ENCODE measurements at regions not wholly inside any gene's neighbourhood (a gene's known extent, or its start where the extent isn't known, plus 50 kb on each side); places are given as distances from the start of the nearest gene placed in this dataset.

DNA sequence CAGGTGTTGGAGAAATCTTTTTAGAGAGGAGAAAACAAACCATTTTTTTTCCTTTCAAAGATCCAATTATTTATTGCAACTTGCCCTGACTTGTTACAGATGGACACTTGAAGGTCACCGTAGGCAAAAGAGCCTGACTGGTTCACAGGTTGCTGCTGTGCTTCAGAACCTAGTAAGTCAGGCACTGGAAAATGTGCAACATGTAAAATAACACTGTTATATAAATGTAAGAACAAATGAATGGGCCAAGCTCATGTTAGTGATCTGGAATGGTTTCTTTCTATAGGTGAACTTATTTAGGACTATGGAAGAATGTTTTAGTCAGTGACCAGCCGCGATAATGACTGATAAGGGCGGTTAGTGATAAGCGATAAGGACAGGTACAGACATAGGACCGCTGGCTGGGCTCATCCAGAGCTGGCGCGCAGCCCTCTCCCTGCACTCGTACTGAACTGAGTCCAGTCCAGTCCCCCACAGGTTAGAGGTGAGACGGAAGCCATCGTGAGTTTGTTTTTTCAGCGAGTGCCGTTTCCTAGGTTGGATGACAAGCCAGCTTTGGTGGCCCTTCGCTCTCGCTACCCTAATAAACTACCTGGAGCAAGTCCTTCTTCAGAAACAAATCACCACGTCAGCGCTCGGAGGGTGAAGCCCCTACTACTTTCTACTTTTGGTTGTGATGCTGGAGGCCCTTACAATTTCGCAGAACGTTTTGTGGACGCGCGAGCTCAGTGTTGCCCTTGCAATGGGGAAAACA is 94.4 kb upstream of the PRDM1 start:
- DNase-seq (ENCODE audit: low read depth), result peak; percentile 26

DNA sequence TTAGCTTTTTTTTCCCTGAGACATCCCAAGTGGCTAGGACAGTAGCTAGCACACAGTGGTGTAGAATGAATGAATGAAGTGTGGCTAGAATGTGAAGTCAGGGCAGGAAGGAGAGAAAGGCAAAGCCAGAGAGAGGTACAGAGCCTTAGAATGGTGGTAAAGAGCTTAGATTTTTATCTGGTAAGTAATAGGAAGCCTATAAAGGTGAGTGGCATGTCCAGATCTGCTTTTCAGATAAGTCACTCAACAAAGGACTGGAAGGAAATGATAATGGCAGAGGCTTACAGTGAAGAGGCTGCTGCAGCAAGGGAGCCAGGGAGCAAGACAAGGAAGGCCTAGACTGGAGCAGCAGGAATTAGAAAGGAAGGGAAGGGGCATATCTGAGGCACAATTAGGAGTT is 96.0 kb upstream of the PRDM1 start:
- peak; percentile 16 for DNase-seq (ENCODE audit: low read depth)

DNA sequence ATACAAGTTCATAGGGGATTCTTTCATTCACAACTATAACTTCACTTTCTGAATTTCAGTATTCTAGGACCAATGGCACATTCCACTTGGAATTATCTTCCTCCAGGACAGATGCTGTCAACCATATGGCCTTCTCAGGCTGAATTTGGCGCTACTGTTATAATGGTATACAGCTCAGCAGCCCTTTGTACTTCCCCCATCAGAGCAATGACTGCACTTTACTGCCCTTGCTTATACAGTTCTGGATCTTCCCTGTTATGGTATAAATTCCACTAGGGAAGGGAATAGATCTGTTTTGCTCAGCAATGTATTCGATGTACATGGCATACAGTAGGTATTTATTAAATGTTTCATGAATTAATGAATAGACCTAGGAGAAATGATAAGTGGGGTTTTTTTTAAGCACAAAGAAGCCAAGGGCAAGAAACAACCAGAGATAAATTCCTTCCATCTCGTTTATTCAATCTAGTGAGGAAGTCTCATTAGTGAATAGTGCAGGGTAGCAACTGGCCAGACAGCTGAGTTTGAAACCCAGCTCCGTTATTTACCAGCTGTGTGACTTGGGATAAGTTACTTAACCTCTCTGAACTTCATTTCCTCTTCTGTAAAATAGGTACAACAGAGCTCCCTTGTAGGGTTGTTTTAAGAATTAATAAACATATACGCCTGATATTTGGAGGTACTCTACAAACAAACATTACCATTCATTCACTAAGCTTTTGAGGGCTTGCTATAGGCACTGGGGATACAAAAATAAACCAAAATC is 97.1 kb upstream of the PRDM1 start:
- DNase-seq (ENCODE audit: low read depth), result no peak

DNA sequence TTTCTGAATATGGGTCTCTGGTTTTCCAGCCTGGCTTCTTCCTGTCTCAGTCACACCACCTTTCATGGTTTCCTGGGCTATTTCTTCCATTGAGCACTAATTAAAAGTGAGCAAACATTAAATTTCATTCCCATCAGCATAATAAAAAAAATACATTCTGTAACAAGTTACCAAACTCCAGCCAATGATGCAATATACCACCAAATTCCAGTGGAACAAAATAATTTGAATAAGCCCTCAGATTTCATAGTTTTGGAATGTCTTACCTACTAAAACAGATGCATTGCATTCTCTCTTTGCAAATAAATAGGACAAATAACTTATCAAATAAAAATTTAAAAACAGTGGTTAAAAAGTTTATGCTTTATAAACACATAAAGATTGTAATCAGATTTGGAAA is 97.8 kb upstream of the PRDM1 start:
- DNase-seq (ENCODE audit: low read depth), result peak; percentile 7

DNA sequence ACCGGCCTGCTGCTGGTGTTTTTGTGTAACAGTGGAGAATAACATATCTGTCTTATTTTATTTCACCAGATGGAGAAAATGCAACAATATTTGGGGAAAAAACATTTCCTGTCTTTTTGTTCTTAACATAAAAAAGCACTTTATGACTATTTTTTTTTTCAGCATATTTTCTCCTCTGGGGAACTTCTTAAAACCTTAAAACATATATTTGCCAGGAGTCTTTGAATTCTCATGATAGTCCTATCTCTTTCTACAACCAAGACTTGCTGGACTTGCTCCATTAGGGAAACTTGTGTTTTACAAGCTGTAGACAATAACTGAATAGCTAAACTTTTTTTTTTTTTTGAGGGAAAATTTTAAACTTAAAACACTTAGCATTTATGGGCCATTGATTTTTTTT is 98.6 kb upstream of the PRDM1 start:
- no peak for DNase-seq (ENCODE audit: low read depth)

DNA sequence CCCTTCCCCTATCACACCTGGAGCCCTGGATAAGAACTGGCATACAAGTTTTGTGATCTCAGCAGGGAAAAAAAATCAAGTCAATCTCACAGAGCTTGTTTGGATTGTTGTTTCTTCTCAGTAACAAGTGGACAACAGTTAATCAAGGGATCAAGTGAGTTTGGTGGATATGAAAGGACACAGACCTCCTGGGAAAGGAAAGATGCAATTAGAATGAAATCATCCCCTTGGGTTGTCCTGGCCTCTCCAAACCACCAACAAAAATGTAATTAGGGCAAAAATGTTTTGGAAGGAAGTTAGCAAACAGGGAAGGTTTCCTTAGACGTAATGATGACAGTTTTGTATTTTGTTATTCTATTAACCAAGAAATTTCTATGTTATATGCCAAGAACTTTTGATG is 99.1 kb upstream of the PRDM1 start:
- peak; percentile 44 for DNase-seq (ENCODE audit: low read depth)

DNA sequence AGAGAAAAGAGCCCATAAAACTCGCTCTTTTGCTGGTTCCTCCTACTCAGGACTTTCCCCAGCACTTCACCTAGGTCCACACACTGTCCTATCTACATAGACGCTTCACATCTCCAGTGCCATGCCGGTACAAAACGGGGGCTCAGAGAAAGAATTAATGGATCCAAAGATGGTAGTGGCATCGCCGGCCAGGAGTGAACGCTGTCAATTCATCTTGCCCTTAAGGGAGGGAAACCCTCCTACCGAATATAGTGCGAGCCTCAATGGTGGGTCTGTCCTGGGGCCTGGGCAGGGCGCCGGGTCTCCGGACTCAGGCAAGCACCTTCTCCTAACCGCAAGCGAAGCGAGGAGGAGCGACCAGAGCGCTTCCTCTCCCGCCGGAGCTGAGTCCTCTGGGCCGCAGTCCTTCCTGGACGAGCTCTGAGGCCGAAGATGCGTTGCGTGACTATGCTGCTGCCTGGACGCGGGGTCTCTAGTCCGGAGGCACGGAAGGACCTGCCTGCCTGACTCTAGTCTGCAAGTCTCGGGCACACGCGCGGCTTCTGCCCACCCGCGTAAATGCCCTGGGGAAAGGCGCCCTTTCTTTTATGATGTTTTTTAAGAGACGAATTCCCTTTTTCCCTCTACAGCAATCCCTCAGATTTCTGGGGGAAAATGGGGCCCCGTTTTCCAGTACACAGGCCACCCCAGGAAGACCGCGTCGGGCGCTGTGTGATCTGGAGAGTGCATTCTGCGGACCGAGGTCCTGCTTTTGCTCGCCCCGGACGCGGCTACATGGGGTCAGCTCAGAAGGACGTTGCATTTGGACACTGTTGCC is 100.1 kb upstream of the PRDM1 start:
- peak; percentile 43 for DNase-seq (ENCODE audit: low read depth)

DNA sequence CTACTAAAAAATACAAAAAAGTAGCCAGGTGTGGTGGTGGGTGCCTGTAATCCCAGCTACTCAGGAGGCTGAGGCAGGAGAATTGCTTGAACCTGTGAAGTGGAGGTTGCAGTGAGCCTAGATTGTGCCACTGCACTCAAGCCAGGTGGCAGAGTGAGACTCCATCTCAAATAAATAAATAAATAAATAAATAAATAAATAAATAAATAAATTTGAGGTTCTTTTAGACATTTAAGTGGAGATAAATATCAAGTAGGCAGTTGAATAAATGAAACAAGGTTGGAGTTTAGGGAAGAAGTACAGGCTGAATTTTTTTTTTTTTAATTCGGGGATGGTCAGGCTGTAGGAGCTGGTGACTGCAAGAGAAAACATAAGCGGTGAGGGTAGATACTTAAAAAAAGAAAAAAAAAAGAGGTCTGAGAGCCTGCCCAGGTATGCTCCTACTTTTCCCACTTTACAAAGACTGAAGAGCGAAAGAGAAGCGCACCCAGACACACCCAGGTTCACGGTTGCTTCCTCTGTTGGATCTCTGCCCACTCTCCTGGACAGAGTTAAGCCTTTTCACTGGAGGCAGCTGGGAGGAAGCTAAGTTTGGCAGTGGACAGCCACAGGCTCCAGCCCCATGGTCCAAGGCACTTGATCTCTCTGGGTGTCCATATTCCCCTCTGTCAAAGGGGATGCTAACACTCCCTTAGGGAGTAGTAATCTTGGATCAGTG is 100.9 kb upstream of the PRDM1 start:
- DNase-seq (ENCODE audit: low read depth), result peak; percentile 45

DNA sequence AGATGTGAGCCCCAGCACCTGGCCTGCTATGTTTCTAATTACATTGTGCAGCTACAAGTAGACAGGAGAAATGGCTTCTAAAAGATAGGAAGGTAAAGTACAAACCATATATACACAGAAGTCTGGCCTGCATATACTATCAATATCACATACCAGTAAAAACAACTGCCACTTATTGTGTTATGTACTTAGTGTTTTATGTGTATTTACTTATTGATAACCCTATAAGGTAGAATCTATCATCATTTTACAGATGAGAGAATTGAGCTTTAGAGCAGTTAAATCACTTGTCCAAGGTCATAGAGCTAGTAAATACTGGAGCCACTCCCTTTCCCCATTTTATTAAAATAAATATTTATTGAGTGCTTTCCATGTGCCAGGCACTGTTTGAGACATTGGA is 102.4 kb upstream of the PRDM1 start:
- no peak for DNase-seq (ENCODE audit: low read depth)

DNA sequence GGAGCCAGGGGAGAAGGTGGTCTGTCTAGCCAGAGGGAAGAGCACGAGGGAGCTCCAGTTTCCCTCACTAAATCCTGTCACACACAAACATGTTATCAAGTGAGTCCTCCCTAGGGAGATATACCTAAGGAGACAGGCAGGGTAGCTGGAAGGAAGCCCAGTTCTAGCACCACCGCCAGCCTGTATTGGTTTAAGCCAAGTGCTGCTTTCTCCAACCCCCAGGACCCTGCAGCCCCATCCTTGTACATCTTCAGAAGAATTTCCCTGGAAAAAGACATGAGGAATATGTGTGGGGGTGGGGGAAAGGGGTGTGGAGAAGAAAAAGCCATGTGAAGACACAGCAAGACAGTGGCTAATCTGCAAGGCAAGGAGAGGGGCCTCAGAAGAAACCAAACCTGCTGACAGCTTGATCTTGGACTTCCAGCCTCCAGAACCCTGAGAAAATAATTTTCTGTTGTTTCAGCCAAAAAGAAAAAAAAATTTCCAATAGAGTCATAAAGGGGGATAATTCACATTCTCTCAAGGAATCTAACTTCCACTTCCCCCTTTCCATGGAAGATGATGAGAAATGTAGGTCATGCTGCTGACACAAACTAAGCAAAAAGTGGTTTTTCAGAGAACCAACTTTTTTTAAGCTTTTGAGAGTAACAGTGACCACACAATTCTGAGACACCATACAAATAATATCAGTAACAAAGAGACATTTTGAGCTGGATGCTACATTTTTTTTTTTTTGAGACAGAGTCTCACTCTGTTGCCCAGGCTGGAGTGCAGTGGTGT is 103.2 kb upstream of the PRDM1 start:
- no peak for DNase-seq (ENCODE audit: low read depth)

DNA sequence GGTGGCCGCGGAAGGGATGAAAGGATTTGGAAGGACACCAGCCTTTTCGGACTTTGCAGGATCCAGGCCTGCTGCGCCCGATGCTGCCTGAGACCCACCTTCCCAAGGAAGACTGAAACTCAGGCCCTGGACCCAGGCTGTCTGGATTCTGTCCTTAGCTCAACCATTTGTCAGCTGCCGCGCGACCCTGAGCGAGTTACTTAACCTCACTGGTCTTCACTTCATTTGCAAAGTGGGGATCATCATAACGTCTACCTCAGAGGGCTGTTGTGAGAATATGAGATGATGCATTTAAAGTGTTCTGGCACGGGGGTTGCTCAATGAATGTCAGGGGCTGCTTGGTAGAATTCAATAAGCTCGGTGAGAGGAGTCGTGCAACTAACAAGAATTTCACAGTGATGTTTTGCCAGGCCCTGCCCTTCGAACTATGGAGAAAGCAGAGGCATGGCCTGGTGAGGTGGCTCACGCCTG is 104.2 kb upstream of the PRDM1 start:
- DNase-seq (ENCODE audit: low read depth), result no peak

DNA sequence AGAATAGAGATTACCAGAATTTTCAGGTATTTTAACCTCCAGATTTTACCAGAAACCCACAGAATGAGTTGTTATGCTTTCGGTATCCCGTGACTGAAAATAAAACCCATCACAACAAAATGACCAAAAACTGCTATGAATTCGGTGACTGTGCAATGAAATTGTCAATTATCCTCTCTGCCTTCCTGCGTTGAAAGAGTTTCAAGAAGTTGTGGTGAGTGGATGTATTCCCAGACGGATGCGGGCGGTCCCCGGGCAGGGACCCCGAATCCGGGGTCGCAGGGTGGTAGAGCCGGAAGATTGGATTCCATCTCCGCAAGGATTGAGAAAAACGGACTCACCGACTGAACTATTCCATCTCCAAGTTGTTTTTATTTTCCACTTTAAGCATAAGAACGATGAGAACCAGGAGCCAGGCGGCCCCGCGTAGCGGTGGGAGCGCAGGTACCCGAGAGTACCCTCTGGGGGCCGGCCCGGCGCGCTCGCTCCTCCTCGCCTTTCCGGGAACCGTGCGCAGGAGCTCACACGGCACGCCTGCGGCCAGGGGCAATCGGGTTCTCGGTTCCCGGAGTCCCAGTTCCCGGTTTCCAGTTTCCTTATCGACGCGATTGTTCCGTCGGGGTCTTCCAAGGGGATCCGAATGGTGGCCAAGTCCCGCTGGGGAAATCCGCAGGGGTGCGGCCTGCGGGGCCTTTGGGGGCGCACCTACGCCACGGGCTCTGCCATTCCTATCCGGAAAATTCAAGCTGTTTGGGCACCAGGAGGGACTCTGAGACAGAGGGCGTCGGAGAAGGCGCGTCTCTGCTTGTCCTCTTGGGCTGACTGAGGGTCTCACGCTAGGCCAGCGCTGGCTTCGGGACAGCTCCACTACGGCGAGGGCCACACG is 104.9 kb upstream of the PRDM1 start:
- no peak for DNase-seq (ENCODE audit: low read depth)

DNA sequence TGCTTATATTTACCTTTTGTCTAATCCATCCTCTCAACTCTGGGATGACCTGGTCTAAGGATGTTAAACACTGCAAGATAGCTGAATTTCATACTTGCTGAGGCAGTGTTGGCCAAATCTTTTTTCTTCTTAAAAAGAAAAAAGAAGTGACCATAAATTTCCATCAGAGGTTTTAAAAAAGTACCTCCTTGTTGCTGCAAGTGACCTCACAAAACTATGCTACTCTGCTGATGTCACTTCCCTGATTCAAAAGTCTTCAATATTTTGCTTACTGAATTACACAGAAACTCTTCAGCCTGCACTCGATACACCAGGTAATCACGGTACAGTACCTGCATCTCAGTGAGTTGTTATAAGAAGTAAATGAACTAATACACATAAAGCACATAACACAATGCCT is 107.2 kb upstream of the PRDM1 start:
- DNase-seq (ENCODE audit: low read depth), result no peak

DNA sequence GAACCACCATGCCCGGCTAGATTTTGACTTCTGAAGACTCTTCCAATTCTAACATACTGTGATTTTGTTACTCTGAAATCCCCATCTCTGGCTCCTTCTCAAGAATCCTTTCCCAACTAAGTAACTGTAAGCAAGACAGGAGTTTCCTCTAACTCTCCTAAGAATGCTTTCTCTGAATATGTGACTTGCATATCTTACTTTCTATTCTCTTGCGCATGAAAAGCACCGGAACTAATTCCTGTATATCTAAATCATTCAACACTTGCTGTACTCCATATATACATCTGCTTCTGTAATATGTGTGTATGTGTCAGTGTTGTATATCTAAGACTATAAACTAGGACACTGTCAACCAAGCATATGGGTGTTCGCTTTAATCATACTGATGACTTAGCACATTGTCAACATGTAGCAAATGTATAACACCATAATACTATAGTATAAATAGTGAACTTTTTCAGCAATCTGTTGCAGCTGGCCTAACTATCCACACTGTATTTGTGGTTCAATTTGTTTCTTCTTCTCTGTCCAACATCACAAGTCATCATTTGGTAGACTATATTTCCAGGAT is 108.1 kb upstream of the PRDM1 start:
- no peak for DNase-seq (ENCODE audit: low read depth)

DNA sequence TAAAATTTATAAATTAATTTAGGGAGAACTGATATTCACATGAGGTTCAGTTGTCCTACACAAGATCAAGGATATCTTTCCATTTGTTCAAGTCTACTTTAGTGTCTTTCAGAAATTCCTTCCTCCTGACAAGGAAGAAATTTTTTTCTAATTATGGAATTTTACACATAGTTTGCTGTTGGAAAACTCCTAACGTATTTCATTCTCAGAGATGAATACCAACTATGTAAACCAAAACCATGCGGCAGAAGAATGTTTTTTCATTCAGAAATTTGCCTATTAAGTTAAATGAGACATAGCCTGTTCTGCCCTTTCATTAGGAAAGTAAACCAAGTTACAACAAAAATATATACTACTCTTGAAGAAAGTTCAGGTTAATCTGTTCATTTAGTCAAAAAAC is 111.2 kb upstream of the PRDM1 start:
- DNase-seq (ENCODE audit: low read depth), result no peak

DNA sequence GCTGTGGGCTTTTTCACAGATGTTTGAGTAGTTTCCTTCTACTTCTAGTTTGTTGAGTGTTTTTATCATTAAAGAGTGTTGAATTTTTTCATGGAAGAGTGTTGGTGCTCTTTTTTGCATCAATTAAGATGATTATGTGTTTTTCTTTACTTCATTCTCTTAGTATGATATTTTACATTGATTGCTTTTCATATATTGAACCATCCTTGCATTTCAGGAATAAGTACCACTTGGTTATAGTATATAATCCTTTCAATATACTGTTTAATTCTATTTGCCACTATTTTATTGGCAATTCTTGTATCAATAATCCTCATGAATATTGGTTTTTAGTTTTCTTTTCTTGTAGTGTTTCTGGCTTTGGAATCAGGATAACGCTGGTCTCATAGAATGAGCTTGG is 113.7 kb upstream of the PRDM1 start:
- no peak for DNase-seq (ENCODE audit: low read depth)

DNA sequence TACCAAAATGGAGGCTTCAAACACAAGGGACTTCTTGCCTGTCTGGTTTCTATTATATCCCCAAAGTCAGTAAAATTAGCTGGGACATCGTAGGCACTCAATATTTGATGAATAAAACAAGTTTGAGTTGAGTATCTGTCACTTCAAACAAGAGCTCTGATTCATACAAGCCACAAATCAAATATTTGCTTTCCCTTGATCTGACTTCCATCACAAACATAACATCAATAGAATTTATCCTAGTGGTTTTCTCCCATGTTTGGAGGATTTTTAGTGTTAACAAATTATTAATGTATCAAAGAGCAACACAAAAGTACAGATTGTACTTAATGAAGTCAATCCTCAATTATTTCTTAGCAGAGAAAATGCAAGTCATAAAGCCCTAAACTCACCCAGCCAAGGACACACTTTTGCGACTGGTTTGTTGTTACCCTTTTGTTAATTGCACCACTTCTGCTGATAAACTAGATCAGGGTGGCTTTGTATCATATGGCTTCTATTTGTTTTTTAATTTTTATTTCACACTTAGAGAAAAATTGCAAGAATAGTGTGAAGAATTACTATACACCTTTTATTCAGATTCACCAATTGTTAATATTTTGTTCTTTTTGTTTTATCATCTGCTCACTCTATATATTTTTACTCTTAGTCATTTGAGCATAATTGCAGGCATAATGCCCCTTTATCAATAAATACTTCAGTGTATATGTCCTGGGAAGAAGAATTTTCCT is 117.4 kb upstream of the PRDM1 start:
- no peak for DNase-seq (ENCODE audit: low read depth)

DNA sequence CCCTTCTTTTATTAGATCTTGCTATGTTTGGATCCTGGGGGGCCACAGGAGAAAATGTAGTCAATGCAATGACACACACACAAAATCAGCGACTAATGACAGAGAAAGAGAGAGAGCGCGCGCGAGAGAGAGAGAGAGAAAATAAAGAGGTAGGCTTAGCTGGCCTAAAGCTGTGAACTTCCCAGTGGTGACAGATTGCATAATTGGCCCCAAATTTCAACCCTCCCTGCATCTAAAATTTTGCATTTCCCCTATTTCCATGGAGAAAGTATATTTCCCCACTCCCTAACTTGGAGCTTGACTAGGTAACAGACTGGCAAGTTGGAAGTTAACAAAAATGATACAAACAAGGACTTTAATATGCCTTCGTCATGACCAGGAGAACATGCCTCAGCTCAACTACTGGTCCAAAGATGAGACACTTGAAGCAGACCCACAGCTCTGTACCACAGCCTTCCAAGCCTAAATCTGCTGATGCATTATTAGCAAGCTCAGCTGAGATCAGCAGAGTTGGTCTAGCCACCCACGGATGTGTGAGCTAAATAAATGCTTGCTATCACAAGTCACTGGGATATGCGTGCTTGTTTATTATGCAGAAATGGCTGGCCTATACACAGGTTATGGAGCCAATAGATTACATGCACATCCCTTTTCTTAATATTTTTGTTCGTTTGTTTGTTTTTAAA is 118.1 kb upstream of the PRDM1 start:
- no peak for DNase-seq (ENCODE audit: low read depth)
